ENCODE measurements at regions not wholly inside any gene's neighbourhood (a gene's known extent, or its start where the extent isn't known, plus 50 kb on each side); places are given as distances from the start of the nearest gene placed in this dataset.

GRCh38 chr15:69601711-69602504, 149.3 kb downstream of the RPLP1 start:
- no peak for TF ChIP-seq ESRRA (CRISPR knock-in tag; IDR thresholded peaks at IDR 0.05; ENCODE audit: borderline replicate concordance)
- TF ChIP-seq CTCF (IDR thresholded peaks at IDR 0.05): no peak
- TF ChIP-seq ATF3 (CRISPR knock-in tag; conservative IDR thresholded peaks at IDR 0.05): no peak
- TF ChIP-seq ATF2 (CRISPR knock-in tag; IDR thresholded peaks at IDR 0.05; ENCODE audit: borderline replicate concordance, low read depth): no peak
- TF ChIP-seq CREB1 (CRISPR knock-in tag; IDR thresholded peaks at IDR 0.05): no peak

Data from WTC11 (cell line).